ENCODE measurements at regions not wholly inside any gene's neighbourhood (a gene's known extent, or its start where the extent isn't known, plus 50 kb on each side); places are given as distances from the start of the nearest gene placed in this dataset.
A peak's percentile ranks its signal among the peaks of the same experiment; 100 is the strongest.

- H2AFZ ChIP-seq (ENCODE audit: low read depth, low read length), result no peak overlapping the region
- peak; percentile 67 for DNase-seq (ENCODE audit: low read depth)
Observed at GRCh38 chr9:88786291-88787079, 204.8 kb upstream of the S1PR3 start.

GRCh38 chr9:88789785-88790184 lies 201.5 kb upstream of the S1PR3 start:
- Histone ChIP-seq H2AFZ (ENCODE audit: low read depth, low read length) (no peak overlapping the region), H3K79me2 (ENCODE audit: insufficient read depth, low read length) (no peaks in the 10 kb centered on the region), H3K4me2 (ENCODE audit: low read length) (peak overlapping the region; percentile 45), H3K4me1 (ENCODE audit: insufficient read depth, low read length) (peaks cover 27% of the 10 kb centered on the region), H3K27me3 (ENCODE audit: insufficient read depth, low read length) (no peaks in the 10 kb centered on the region), H3K27ac (ENCODE audit: low read depth, low read length) (peak overlapping the region; percentile 59), H3K4me3 (ENCODE audit: insufficient read depth, low read depth, low read length) (no peak overlapping the region), H3K9ac (ENCODE audit: low read length) (no peak overlapping the region), H3K9me3 (ENCODE audit: insufficient read depth, low read depth, low read length) (no peaks in the 10 kb centered on the region), H4K20me1 (ENCODE audit: insufficient read depth, low read length) (no peaks in the 10 kb centered on the region), H3K36me3 (ENCODE audit: insufficient read depth, low read length) (no peaks in the 10 kb centered on the region)
- peaks cover 5% of the 10 kb centered on the region for H3K9me3 Mint-ChIP-seq (ENCODE audit: unreplicated experiment)
- H3K4me3 Mint-ChIP-seq (ENCODE audit: unreplicated experiment), result no peak overlapping the region
- no peaks in the 10 kb centered on the region for H3K36me3 Mint-ChIP-seq (ENCODE audit: low read depth, unreplicated experiment)
- peak overlapping the region; percentile 34 for H3K27ac Mint-ChIP-seq (ENCODE audit: unreplicated experiment)
- peaks cover 8% of the 10 kb centered on the region for H3K27me3 Mint-ChIP-seq (ENCODE audit: low read depth, unreplicated experiment)
- H3K4me1 Mint-ChIP-seq (ENCODE audit: low read depth, unreplicated experiment), result peaks cover 19% of the 10 kb centered on the region
- FAIRE-seq (peak; percentile 59), DNase-seq (ENCODE audit: low read depth) (peak; percentile 96)
- no peak for TF ChIP-seq EZH2 (IDR thresholded peaks at IDR 0.05; ENCODE audit: insufficient read depth, low read length)
- no peak for TF ChIP-seq CTCF (IDR thresholded peaks at IDR 0.05; ENCODE audit: insufficient read depth, low read depth, low read length)

More at GRCh38 chr9:88786291-88787079, 204.8 kb upstream of the S1PR3 start:
- Mint-ChIP-seq H3K4me3 (ENCODE audit: unreplicated experiment) (no peak overlapping the region), H3K4me1 (ENCODE audit: low read depth, unreplicated experiment) (peaks cover 38% of the 10 kb centered on the region), H3K36me3 (ENCODE audit: low read depth, unreplicated experiment) (no peaks in the 10 kb centered on the region), H3K27ac (ENCODE audit: unreplicated experiment) (no peak overlapping the region), H3K27me3 (ENCODE audit: low read depth, unreplicated experiment) (peaks cover 8% of the 10 kb centered on the region), H3K9me3 (ENCODE audit: unreplicated experiment) (peaks cover 7% of the 10 kb centered on the region)
- Histone ChIP-seq H3K36me3 (ENCODE audit: insufficient read depth, low read length) (no peaks in the 10 kb centered on the region), H3K4me1 (ENCODE audit: insufficient read depth, low read length) (peaks cover 49% of the 10 kb centered on the region), H3K79me2 (ENCODE audit: insufficient read depth, low read length) (no peaks in the 10 kb centered on the region), H3K4me3 (ENCODE audit: insufficient read depth, low read depth, low read length) (no peak overlapping the region), H4K20me1 (ENCODE audit: insufficient read depth, low read length) (no peaks in the 10 kb centered on the region), H3K27ac (ENCODE audit: low read depth, low read length) (no peak overlapping the region), H3K9ac (ENCODE audit: low read length) (no peak overlapping the region), H3K4me2 (ENCODE audit: low read length) (no peak overlapping the region), H3K9me3 (ENCODE audit: insufficient read depth, low read depth, low read length) (no peaks in the 10 kb centered on the region), H3K27me3 (ENCODE audit: insufficient read depth, low read length) (no peaks in the 10 kb centered on the region)
- no peak for TF ChIP-seq EZH2 (IDR thresholded peaks at IDR 0.05; ENCODE audit: insufficient read depth, low read length)
- TF ChIP-seq CTCF (IDR thresholded peaks at IDR 0.05; ENCODE audit: insufficient read depth, low read depth, low read length), result no peak
- no peak for FAIRE-seq

Measured in astrocyte (in vitro differentiated cells and primary cell).